Fibroblast of gingiva (primary cell): ENCODE measurements at regions not wholly inside any gene's neighbourhood (a gene's known extent, or its start where the extent isn't known, plus 50 kb on each side); places are given as distances from the start of the nearest gene placed in this dataset.
"Not testable (repeated sequence)": the region's sequence is repeated elsewhere in the genome, so short reads cannot be mapped to it uniquely, and the experiment has no call there.

Source experiments
- DNase-seq: peaks from one replicate; pipeline ENCODE4 v3.0.0-alpha.2; 2011; ENCODE audit warnings: low read depth

DNA sequence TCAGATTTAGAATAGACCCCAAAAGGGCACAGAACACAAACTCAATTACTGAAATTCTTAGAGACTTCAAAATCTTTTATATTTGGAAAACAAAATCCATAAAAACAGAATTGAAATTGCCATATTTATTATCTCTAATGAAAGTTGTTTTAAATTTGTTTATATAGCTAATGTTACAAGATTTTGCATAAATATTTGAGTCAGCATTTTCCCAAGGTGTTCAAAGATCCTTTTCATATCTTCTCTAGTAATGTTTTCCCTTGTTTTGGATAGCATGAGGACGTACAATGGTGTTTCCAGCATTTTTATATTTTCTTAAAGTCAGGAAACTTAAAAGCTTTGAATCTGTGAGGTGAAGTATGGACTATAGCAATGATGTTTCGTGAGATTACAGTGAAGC is 235.2 kb upstream of the EPHA7 start:
- no peak for DNase-seq

DNA sequence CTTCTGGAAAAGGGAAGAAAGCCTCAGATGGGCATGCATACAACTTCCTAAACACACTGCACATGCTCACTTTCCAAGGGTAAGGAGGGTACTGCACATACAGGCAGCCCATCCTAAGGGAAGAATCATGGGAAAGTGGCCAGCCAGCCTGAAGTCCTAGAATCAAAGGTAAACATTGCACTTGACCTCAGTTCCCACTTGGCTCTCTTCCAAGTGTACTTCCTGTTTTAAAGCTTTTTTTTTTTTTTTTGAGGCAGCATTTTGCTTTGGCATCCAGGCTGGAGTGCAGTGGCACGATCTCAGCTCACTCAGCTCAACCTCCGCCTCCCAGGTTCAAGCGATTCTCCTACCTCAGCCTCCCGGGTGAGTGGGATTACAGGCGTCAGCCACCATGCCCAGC is 225.3 kb upstream of the EPHA7 start:
- no peak for DNase-seq

DNA sequence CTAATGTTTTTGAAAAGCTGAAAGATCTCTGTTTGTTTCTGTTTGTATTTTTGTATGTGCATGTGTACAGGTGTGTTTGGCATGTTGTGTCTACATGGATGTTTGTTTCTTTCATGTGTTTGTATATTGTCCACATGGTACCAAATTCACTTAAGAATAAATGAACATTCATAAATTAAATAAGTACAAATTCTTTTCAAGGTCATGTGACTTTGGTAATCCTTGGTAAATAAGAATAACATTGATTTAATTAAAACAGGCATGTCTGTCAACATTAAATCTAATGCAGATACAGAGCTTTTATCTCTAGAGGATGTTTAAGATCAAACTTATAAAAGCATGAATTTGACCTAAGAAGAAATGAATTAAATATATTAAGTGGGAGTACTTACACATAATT is 219.8 kb upstream of the EPHA7 start:
- DNase-seq = no peak

DNA sequence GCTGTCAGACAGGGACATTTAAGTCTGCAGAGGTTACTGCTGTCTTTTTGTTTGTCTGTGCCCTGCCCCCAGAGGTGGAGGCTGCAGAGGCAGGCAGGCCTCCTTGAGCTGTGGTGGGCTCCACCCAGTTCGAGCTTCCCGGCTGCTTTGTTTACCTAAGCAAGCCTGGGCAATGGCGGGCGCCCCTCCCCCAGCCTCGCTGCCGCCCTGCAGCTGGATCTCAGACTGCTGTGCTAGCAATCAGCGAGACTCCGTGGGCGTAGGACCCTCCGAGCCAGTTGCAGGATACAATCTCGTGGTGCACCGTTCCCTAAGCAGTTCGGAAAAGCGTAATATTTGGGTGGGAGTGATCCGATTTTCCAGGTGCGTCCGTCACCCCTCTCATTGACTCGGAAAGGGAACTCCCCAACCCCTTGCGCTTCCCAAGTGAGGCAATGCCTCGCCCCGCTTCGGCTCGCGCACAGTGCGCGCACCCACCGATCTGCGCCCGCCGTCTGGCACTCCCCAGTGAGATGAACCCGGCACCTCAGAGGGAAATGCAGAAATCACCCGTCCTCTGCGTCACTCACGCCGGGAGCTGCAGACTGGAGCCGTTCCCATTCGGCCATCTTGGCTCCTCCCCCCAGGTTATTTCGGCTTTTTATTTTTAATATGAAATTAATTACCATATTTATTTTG is 217.8 kb upstream of the EPHA7 start:
- not testable (repeated sequence) for DNase-seq

DNA sequence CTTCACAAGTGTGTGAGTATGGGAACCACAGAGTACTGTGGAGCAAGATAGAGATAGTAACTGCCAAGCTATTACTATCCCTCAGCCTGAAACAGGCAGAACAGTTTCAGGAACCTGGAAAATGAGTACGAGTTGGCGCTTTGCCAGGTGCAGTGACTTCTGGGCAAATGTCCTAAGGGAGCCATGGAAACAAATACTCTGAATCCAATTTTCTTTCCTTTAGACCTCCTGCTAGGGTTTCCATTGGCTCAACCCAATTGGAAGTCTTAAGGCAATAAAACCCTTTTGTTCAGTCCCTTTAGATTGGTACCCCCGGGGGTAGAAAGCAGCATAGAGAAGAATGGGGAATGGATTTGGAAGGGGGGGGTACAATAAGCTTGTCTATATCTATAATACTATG is 205.0 kb upstream of the EPHA7 start:
- DNase-seq = no peak

DNA sequence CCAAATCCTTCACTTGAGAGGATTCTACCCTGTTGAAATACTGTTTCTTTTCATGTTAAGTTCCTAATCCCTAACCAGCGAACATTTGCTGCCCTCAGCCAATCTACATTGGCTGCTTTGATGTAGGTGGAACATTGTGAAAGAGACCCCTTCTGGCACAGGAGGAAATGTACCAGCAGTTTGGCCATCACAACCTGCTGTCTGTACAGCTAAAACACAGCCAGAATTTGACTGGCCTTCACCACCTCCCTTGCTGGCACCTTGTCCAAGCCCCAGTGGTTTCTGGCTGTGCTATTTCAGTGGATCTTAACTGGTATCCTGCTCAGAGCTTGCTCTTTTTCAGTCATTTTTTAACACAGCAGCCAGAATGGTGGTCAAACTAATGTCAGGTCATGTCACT is 202.1 kb upstream of the EPHA7 start:
- no peak for DNase-seq

DNA sequence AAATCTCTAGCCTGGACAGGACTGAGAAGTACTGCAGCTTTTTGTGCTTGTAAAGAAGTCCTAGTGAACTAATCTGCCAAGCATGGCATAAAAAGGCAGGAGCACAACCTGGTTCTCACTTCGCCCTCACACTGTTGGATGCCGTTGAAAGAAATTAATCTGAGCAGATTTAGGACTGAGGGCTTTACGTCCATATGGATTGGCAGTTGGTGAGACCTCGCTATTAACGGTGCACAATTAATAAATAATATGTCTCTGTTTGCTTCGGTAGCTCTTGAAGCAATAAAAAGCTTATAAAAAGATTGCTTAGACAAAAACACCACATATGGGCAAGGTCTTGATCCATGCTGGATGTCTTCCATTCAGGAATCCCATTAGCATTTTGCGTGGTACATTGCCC is 185.6 kb upstream of the EPHA7 start:
- DNase-seq = no peak

DNA sequence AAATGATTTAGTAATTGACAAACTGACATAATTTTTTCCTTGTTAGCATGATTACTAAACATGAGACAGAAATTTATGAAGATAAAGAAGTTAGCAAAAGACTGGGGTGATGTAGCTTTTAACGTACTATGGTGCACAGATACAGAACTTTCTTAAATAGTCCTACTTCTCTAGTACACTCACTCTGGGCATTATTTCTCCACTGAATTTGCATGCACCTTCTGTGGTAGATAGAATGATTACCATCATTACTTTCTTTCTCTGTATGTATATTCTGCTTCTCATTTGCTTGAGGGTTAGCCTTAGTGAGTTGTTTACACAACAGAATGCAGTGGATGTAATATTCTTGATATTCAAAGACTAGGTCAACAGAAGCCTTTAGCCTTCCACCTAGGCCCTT is 173.1 kb upstream of the EPHA7 start:
- no peak for DNase-seq

DNA sequence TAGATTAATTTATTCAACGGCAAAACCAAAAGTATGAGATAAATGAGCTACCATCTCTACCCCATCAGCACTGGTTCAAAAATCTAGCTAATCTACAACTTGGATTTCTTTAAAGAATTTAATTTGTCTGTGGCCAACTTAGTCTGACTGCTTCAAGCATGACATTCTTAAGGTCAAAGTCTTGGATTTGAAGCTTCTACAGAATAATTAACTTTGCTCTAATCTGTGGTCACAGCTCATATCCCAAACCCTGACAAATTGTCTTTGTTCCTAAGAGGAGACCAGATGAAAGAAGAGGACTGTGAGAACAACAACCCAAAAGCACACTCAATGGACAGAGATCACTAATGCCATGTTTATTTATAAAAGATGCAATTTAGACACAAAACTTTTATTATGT is 166.9 kb upstream of the EPHA7 start:
- DNase-seq = no peak

DNA sequence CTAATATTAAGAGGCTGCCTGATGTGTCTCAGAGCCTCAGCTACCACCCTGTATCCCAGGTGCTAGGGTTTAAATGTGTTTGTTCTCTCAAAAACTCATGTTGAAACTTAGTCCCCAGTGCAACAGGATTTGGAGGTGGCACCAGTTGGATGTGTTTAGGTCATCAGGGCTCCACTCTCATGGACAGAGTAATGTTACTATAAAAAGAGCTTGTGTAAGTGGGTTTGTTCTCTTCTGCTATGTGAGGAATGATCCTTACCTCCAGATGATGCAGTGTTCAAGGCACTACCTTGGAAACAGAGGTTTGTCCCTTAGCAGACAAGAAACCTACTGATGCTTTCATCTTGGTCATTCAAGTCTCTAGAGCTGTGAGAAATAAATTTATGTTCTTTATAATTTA is 164.9 kb upstream of the EPHA7 start:
- DNase-seq = no peak

DNA sequence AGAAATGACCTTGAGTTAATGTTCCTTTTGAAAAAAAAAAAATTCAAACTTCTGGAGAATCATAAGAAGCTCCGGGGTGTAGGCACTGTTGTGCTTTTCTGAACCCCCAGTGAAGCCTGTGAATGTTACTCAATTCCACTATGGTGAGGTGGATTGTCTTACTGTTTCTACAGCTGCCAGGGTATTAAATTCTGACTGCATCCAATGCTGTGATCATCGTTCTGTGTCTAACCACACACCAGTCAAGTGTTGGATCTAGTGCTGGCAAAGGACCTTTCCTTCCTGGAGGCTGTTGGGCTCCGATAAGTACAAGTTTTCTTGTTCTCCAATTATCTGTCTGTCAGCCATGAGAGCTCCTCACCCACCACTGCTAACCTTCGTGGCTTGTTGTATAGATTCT is 162.0 kb upstream of the EPHA7 start:
- DNase-seq = no peak

DNA sequence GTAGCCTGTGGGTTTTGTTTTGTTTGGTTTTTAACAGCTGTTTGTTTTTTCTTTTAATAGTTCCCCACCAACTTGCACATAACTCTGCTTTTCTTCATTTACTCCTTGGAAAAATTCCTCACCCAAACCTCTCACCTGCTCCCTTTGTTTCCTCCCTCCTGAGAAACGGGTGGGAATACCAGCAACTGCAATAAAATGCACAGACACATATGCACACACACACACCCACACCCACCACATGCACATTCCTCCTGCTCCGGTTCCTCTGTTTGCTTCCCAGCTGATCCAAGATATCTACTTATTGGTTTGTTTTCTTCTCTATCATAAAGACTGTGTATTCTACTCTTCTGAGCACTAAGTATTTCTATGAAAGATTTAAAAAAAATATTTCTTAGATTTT is 161.1 kb upstream of the EPHA7 start:
- no peak for DNase-seq

DNA sequence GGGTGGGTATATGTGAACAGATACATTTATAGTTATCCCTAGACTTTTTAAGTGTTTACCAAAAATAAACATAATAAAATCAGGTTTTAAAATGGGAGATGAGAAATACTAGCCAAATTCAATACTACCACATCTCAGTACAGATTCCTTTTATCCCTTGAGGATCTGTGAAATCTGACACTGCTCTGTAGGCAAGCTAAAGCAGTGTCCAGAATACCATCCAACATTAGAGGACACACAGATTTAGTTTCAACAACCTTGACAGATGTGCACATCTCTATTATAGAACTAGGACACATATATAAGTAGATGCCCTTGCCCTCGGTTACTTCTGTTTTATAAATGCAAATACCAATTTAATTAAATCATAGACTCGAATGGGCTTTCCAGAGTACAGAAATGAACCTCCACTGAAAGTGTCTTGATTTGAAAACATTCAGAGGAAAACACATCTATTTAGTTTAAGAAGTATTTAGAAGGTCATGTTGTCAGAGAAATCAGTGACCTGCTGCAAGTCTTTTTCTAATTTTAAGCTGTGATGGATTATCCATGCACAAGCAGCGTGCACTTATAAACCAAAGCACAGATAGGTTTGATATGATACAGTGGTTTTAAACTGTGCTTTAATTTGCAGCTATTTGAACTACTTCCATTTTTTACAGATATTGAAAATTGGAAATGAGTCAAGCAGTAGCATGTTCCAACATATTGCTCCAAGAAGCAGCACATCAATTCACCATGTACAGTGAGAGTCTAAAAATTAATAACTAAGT is 156.3 kb upstream of the EPHA7 start:
- DNase-seq = no peak

DNA sequence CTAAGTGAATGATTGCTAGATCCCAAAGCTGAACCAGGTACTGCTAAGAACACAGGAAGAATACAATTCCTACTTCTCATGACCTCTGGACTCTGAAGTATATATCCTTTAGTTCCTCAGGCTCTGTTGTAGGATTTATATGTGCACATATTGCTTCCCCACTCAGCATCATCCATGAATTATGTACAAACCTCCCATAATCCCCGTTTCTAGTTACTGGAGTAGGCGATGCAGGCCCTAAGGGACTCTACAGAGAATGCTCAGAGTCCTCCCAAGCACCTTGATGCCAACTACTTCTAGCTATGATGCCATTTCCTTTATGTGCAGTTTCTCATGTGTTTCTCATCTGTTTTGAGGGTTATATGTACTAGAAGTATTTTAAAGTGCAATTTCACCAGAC is 154.9 kb upstream of the EPHA7 start:
- DNase-seq = no peak

DNA sequence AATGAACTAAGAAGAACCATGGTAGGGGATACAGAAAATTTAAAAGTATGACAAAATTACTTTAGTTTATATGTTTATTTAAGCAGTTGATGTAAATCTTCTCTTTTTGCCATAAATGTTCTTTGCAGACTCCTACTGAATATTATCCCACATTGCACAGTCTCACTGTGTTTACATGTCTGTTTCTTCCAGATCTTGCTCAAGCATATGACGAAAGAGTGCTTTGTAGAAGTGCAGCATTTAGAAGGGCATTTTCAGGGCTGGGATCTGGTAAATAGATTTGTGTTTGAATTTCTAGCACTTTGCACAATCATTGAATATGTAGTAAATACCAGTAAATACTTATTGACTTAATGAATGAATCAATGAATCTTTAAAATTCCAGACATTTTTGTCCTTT is 152.0 kb upstream of the EPHA7 start:
- no peak for DNase-seq

DNA sequence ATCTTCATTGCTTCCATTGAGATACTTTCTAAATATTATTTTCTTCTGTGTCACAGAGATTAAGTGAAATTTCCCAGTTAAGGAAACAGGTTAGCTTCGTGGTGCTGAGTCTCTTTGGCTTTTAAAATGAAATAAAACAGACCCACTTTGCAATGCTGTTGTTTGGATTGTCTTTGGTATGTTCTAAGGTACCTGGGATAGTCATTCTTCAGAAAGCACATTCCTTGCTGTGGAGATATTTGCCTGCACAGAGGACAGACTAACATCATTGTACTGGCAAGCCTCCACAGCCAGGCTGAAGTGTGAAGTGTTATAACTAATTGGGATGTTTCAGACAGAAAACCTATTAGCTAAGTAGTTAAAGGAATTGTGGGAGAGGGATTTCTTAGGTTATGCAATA is 148.8 kb upstream of the EPHA7 start:
- no peak for DNase-seq

DNA sequence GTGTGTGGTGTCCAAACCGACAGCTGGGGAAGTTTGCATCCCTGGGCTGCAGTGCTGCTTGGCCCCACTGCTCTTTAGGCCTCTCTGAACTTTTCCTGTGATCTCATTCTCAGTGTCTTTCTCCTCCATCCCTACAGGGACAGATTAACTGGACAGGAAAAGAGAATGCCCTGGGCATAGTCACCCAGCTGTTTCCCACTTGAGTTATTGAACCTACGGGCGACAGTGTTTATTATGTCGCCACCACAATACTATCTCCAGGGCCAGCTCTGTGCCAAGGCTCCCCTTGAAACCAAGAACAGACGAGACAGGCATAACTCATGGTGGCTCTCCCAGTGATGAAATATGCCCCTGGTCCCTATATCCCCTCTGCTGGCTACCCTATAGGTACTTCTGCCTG is 147.8 kb upstream of the EPHA7 start:
- DNase-seq = no peak

DNA sequence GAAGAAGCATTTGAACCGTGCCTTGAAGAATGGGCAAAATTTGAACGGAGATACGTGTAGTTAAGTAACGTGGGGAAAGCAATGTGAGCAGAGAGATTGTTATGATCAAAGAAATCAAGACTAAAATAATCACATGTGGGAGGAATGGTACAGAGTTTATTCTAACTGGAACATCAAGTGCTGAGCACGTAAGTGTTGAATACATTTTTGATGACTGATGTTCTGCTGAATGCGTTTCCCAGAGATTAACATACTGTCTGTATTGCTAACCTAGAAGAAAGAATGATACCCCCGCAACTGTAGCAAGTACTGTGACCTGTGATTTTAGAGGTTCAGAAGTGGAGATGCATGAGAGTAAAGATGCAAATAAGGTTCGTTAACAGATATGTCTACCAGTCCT is 146.9 kb upstream of the EPHA7 start:
- DNase-seq = no peak

DNA sequence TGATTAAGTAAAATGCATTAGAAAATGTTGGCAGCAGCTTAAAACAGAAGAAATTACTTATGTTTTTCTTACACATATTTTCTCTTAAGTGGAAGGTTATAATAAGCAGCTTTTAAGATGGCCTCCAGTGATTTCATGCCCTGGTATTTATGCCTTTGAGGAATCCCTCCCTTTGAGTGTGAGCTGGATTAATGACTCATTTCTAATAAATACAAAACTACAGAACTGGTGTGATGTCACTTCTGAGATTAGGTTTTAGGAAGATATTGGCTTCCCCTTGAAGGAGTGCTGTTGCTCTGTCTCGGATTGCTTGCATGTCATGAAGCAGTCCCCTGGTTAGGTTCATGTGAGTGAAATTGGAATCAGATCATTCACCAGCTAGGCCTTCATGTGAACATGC is 143.2 kb upstream of the EPHA7 start:
- DNase-seq = no peak

DNA sequence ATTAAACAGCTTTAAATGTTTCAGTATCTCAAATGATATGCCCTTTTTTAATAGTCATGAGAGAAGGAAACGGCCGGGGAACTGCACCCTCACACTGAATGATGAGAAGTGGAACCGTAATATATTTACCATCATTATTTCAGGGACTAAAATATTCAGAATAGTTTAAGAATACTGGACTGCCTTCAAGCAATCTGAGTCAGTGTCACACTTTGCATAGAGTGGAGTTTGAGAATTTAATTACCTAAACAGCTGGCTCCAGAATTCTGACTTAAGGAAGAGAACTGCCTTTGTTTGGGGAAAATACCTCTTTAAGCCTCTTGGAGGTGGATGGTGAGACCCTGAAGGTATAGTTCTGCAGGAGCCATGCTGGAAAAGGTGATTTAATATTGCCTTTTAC is 135.9 kb upstream of the EPHA7 start:
- no peak for DNase-seq

DNA sequence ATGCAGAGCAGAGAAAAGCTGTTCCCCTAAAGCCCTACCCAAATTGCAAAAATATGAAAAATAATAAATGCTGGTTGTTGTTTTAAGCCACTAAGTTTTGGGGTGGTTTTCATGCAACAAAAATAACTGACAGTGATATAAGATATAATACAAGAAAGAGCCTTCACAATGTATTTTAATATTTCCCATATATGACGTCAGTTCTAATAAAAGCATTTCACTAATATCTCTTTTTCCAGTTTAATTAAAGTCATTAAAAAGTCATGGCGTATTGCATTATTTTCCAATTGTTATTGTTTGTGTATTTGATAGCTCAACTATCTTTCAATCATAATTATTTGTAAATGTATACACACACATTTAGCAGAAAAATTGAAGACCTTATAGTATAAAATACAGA is 134.7 kb upstream of the EPHA7 start:
- no peak for DNase-seq

DNA sequence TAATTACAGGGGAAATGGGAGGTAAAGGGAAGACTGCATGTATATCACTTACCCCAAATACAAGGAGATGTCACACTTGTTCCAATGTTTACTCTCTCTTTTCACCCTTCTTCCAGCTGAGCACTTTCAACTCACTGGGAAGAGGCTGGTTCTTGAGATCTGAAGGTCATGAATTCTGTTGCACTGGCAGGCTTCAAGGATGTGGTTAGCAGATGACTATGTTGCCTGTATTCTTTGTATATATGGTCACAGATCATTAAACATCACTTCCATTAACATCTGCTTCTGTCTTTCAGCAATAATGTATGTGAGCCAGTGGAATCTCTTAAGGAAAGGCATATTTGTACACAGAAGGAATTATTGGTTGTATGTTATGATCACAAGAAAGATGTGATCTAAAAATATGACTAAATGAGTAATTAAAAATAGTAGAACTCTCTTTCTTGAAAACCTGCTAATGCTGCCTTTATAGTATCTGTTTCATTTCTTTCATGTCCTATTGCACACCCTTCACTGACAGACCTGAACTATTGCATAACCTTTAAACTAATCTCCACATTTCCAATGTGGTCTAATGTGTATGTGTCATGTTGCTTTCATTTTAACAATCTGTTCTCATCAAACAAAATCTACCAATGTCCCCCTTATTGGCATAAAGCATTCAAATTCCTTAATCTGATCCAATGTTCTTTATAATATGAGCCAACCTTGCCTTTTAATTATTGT is 131.4 kb upstream of the EPHA7 start:
- no peak for DNase-seq

DNA sequence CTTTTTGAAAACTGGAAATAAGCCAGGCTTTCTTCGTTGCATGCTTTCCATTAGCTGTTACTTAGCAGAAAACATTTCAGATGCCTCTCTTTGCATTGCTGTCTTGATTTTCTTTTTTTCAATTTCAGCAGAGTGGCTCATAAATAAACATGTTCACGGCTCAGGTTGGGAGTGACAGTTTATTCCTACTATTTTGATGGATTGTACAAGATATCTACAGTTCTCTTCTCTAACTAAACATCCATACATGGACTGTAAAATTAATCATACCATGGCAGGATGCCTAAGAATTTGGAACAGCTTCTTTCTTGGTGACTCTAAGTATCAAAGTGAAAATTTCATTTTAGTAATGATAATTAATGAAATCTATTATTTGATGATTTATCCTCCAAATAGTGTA is 130.5 kb upstream of the EPHA7 start:
- no peak for DNase-seq
